K562 (cell line): ENCODE measurements at regions not wholly inside any gene's neighbourhood (a gene's known extent, or its start where the extent isn't known, plus 50 kb on each side); places are given as distances from the start of the nearest gene placed in this dataset.

ENCODE experiments used
- ARID4B ChIP-seq: sonication (generic); formaldehyde crosslinking; IDR thresholded peaks from 2 replicates; pipeline ENCODE4 v1.8.0; 2022; ENCODE audit warnings: mild to moderate bottlenecking, missing genetic modification reagents
- ASH1L ChIP-seq: fragments of 450-650 bp; IDR thresholded peaks from 2 replicates; pipeline ENCODE4 v1.6.1; 2018; ENCODE audit warnings: borderline replicate concordance, mild to moderate bottlenecking, low read depth; ENCODE audit not compliant: partially characterized antibody
- ATF2 ChIP-seq: sonication (generic); formaldehyde crosslinking; IDR thresholded peaks from 2 replicates; pipeline ENCODE4 v1.8.1; 2022; ENCODE audit warnings: missing genetic modification reagents
- CBX3 ChIP-seq, 2 experiments: IDR thresholded peaks; 1 replicate in 1 of 2; 2 replicates in 1 of 2; pipeline ENCODE4 v1.6.1; 2012; ENCODE audit warnings: inconsistent platforms in 2 of 2, low read length in 2 of 2, borderline replicate concordance in 1 of 2, control low read depth in 1 of 2
- CBX5 ChIP-seq: IDR thresholded peaks from 2 replicates; pipeline ENCODE4 v1.6.1; 2014; ENCODE audit warnings: low read depth, borderline replicate concordance
- CEBPG ChIP-seq, 3 experiments: fragments of 200-800 bp in 1 of 3; sonication (Bioruptor generic) in 1 of 3; sonication (generic) in 1 of 3; formaldehyde crosslinking in 1 of 3; IDR thresholded peaks in 2 of 3; conservative IDR thresholded peaks in 1 of 3; 2 replicates each; pipeline versions ENCODE4 v1.6.1 to v1.8.0; 2016 to 2022; ENCODE audit warnings: missing compliant biosample characterization in 2 of 3, missing genetic modification characterization in 2 of 3, mild to moderate bottlenecking in 1 of 3, missing genetic modification reagents in 1 of 3
- CTCF ChIP-seq, 3 experiments: IDR thresholded peaks in 2 of 3; conservative IDR thresholded peaks in 1 of 3; 2 replicates each; pipeline ENCODE4 v1.5.1; 2011 to 2012; ENCODE audit warnings: low read length in 3 of 3, mild to moderate bottlenecking in 3 of 3, control low read depth in 2 of 3, improper control_type of control experiment in 1 of 3, inconsistent platforms in 1 of 3, low read depth in 1 of 3, mixed read lengths in 1 of 3, moderate library complexity in 1 of 3; ENCODE audit not compliant: insufficient read depth in 2 of 3
- EZH2 ChIP-seq: IDR thresholded peaks from 2 replicates; pipeline ENCODE4 v1.6.1; 2012; ENCODE audit warnings: low read depth, mild to moderate bottlenecking, inconsistent platforms, low read length, borderline replicate concordance
- GTF2E2 ChIP-seq: fragments of 200-800 bp; sonication (Bioruptor generic); IDR thresholded peaks from 2 replicates; pipeline ENCODE4 v1.6.1; 2016; ENCODE audit warnings: missing genetic modification characterization, missing compliant biosample characterization
- NFIC ChIP-seq: fragments of 450-650 bp; IDR thresholded peaks from 2 replicates; pipeline ENCODE4 v1.6.1; 2017; ENCODE audit warnings: mild to moderate bottlenecking, inconsistent platforms
- RFX5 ChIP-seq: IDR thresholded peaks from 2 replicates; pipeline ENCODE4 v1.6.1; 2011; ENCODE audit warnings: low read depth, mild to moderate bottlenecking, improper control_type of control experiment, low read length
- TCF7L2 ChIP-seq: fragments of 150-350 bp; IDR thresholded peaks from 2 replicates; pipeline ENCODE4 v1.6.1; 2016; ENCODE audit warnings: low read depth, mild to moderate bottlenecking, low read length, moderate library complexity
- ZNF609 ChIP-seq: sonication (generic); formaldehyde crosslinking; IDR thresholded peaks from 2 replicates; pipeline ENCODE4 v1.8.1; 2023; ENCODE audit warnings: missing genetic modification reagents, mild to moderate bottlenecking, borderline replicate concordance

- no peak for TF ChIP-seq ASH1L
- TF ChIP-seq CEBPG (CRISPR knock-in tag; IDR thresholded peaks at IDR 0.05), result no peak
- no peak for TF ChIP-seq CEBPG (tag; conservative IDR thresholded peaks at IDR 0.05 in 1 of 2, IDR thresholded peaks at IDR 0.05 in 1 of 2)
- no peak for TF ChIP-seq CBX5
- TF ChIP-seq ZNF609 (CRISPR knock-in tag), result no peak
- no peak for TF ChIP-seq RFX5
- no peak for TF ChIP-seq CTCF (IDR thresholded peaks at IDR 0.05 in 2 of 3, conservative IDR thresholded peaks at IDR 0.05 in 1 of 3; ENCODE audit: insufficient read depth in 2 of 3, low read depth in 1 of 3, low read length in 3 of 3)
- no peak for TF ChIP-seq TCF7L2
- TF ChIP-seq NFIC, result no peak
- TF ChIP-seq ATF2 (CRISPR knock-in tag), result no peak
- no peak for TF ChIP-seq GTF2E2 (tag)
- no peak for TF ChIP-seq CBX3 (IDR thresholded peaks at IDR 0.05; ENCODE audit: borderline replicate concordance in 1 of 2, low read length in 2 of 2)
- no peak for TF ChIP-seq EZH2
- TF ChIP-seq ARID4B (CRISPR knock-in tag), result no peak
Measured at GRCh38 chr6:27611451-27611850, 138.5 kb upstream of the ZNF184 start.
